ENCODE measurements at regions not wholly inside any gene's neighbourhood (a gene's known extent, or its start where the extent isn't known, plus 50 kb on each side); places are given as distances from the start of the nearest gene placed in this dataset.

DNA sequence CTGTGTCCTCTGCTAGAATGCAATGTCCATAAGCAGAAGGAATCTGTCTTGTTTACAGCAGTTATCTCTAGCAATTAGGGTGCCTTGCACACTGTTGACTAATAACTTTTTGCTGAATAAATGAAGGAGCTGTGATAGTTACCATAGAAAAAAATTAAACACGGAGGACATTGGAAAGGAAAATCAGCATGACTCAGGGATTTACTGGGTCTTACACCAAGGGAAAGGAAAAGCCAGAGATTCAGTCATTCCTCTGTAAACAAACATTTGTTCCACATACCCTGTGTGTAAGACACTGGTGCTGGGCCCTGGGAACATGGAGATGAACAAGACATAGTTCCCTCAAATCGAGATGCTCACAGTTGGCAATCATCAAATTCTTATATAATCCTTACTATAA, 183.3 kb downstream of the PTGER3 start:
- no peaks in the 10 kb centered on the region for H3K9me3 ChIP-seq (ENCODE audit: control insufficient read depth in 1 of 2, insufficient read depth in 1 of 2, low read depth in 1 of 2, low read length in 2 of 2)
- H3K9me2 ChIP-seq (ENCODE audit: insufficient read depth) = no peaks in the 10 kb centered on the region
- no peak overlapping the region for H3K9ac ChIP-seq (ENCODE audit: low read length)
- RAD21 ChIA-PET (ENCODE audit: low non-redundant PET in 1 of 2, low total read pairs in 2 of 2, uncharacterized antibody in 2 of 2, unreplicated experiment in 2 of 2) = no interaction called here
- ATAC-seq (no peak), DNase-seq (ENCODE audit: low read depth, low spot score) (no peak)
- intact Hi-C loops (cut with micrococcal nuclease) = no loop called here
- H4K20me1 ChIP-seq (ENCODE audit: insufficient read depth) = no peaks in the 10 kb centered on the region
- BruUV-seq (replicated peaks) = no TSS peak
- no peak overlapping the region for H3K4me2 ChIP-seq (ENCODE audit: low read length)
- CTCF ChIA-PET = no interaction called here
- H3K27me3 ChIP-seq (ENCODE audit: insufficient read depth, low read length) = peaks cover 3% of the 10 kb centered on the region; the same call in 1 of the 2 replicates
- no peak for TF ChIP-seq RAD21 (IDR thresholded peaks at IDR 0.05; ENCODE audit: low read depth)
- H3K4me3 ChIP-seq (replicated peaks in 1 of 2; ENCODE audit: low read depth in 1 of 2, low read length in 2 of 2) = no peak overlapping the region
- no peak overlapping the region for H2AFZ ChIP-seq (ENCODE audit: low read depth, low read length, poor library complexity, severe bottlenecking)
- no peaks in the 10 kb centered on the region for H3K36me3 ChIP-seq (ENCODE audit: control insufficient read depth in 1 of 2, insufficient read depth in 2 of 2, low read length in 2 of 2)
- H3K4me1 ChIP-seq (ENCODE audit: control insufficient read depth in 1 of 2, insufficient read depth in 2 of 2, low read length in 2 of 2) = no peaks in the 10 kb centered on the region
- POLR2A ChIA-PET = no interaction called here
- no peak overlapping the region for H3K27ac ChIP-seq (ENCODE audit: low read depth, low read length)
- no peaks in the 10 kb centered on the region for H3K79me2 ChIP-seq (ENCODE audit: insufficient read depth, low read length)

GRCh38 chr1:70866542-70867264, 180.9 kb downstream of the PTGER3 start:
- no peak overlapping the region for H3K9ac ChIP-seq (ENCODE audit: low read length)
- no peaks in the 10 kb centered on the region for H3K9me2 ChIP-seq (ENCODE audit: insufficient read depth)
- H3K27ac ChIP-seq (ENCODE audit: low read depth, low read length) = no peak overlapping the region
- ChIA-PET POLR2A (no interaction called here), CTCF (no interaction called here), RAD21 (ENCODE audit: low non-redundant PET in 1 of 2, low total read pairs in 2 of 2, uncharacterized antibody in 2 of 2, unreplicated experiment in 2 of 2) (no interaction called here)
- H2AFZ ChIP-seq (ENCODE audit: low read depth, low read length, poor library complexity, severe bottlenecking) = no peak overlapping the region
- no peaks in the 10 kb centered on the region for H3K36me3 ChIP-seq (ENCODE audit: control insufficient read depth in 1 of 2, insufficient read depth in 2 of 2, low read length in 2 of 2)
- no peak overlapping the region for H3K4me3 ChIP-seq (replicated peaks in 1 of 2; ENCODE audit: low read depth in 1 of 2, low read length in 2 of 2)
- H3K27me3 ChIP-seq (ENCODE audit: insufficient read depth, low read length) = peaks cover 3% of the 10 kb centered on the region; the same call in 1 of the 2 replicates
- no TSS peak for BruUV-seq (replicated peaks)
- no peaks in the 10 kb centered on the region for H3K4me1 ChIP-seq (ENCODE audit: control insufficient read depth in 1 of 2, insufficient read depth in 2 of 2, low read length in 2 of 2)
- DNase-seq (ENCODE audit: low read depth, low spot score) = no peak
- TF ChIP-seq EZH2 (IDR thresholded peaks at IDR 0.05) (no peak), JUND (IDR thresholded peaks at IDR 0.05) (no peak), CBX3 (IDR thresholded peaks at IDR 0.05; ENCODE audit: low read depth) (no peak)
- no peak overlapping the region for H3K4me2 ChIP-seq (ENCODE audit: low read length)
- intact Hi-C loops (cut with micrococcal nuclease) = no loop called here
- H3K9me3 ChIP-seq (ENCODE audit: control insufficient read depth in 1 of 2, insufficient read depth in 1 of 2, low read depth in 1 of 2, low read length in 2 of 2) = no peaks in the 10 kb centered on the region
- ATAC-seq = no peak
- no peaks in the 10 kb centered on the region for H4K20me1 ChIP-seq (ENCODE audit: insufficient read depth)
- no peaks in the 10 kb centered on the region for H3K79me2 ChIP-seq (ENCODE audit: insufficient read depth, low read length)

All from HCT116 (cell line).